GM18505 (cell line): ENCODE measurements at regions not wholly inside any gene's neighbourhood (a gene's known extent, or its start where the extent isn't known, plus 50 kb on each side); places are given as distances from the start of the nearest gene placed in this dataset.

Experiments used
- ATAC-seq: cut with Tn5 transposase; IDR thresholded peaks from one replicate; pipeline ENCODE4 v1.9.1; 2021; ENCODE audit not compliant: unreplicated experiment
- POLR2A ChIP-seq: IDR thresholded peaks from 4 replicates; pipeline ENCODE4 v1.6.1; 2011; ENCODE audit warnings: borderline replicate concordance; ENCODE audit not compliant: insufficient read depth, insufficient read length; ENCODE audit errors: extremely low read depth

GRCh38 chr7:89757910-89758309 is 396.4 kb upstream of the STEAP1 start:
- no peak for ATAC-seq
- TF ChIP-seq POLR2A: no peak

GRCh38 chr7:89760690-89761089 is 393.6 kb upstream of the STEAP1 start:
- no peak for TF ChIP-seq POLR2A
- ATAC-seq: no peak

- TF ChIP-seq POLR2A: no peak
Observed at GRCh38 chr7:89761173-89761572, 393.1 kb upstream of the STEAP1 start.

GRCh38 chr7:89770161-89770560 is 384.1 kb upstream of the STEAP1 start:
- no peak for ATAC-seq
- no peak for TF ChIP-seq POLR2A

More at GRCh38 chr7:89761173-89761572, 393.1 kb upstream of the STEAP1 start:
- ATAC-seq: no peak

- no peak for TF ChIP-seq POLR2A
- no peak for ATAC-seq
Observed at GRCh38 chr7:89771003-89771636, 383.1 kb upstream of the STEAP1 start.

GRCh38 chr7:89772276-89772675 is 382.0 kb upstream of the STEAP1 start:
- ATAC-seq: no peak
- no peak for TF ChIP-seq POLR2A

GRCh38 chr7:89773611-89774010 is 380.7 kb upstream of the STEAP1 start:
- TF ChIP-seq POLR2A: no peak
- ATAC-seq: no peak

- no peak for TF ChIP-seq POLR2A
- no peak for ATAC-seq
Observed at GRCh38 chr7:89775459-89775858, 378.8 kb upstream of the STEAP1 start.

- no peak for ATAC-seq
- TF ChIP-seq POLR2A: no peak
Observed at GRCh38 chr7:89776980-89777379, 377.3 kb upstream of the STEAP1 start.

GRCh38 chr7:89777499-89777898 is 376.8 kb upstream of the STEAP1 start:
- TF ChIP-seq POLR2A: no peak
- ATAC-seq: no peak

- no peak for ATAC-seq
Observed at GRCh38 chr7:89780291-89780690, 374.0 kb upstream of the STEAP1 start.

GRCh38 chr7:89796481-89796880 is 357.8 kb upstream of the STEAP1 start:
- no peak for TF ChIP-seq POLR2A
- ATAC-seq: no peak

More at GRCh38 chr7:89780291-89780690, 374.0 kb upstream of the STEAP1 start:
- no peak for TF ChIP-seq POLR2A

GRCh38 chr7:89797965-89798598 is 356.2 kb upstream of the STEAP1 start:
- TF ChIP-seq POLR2A: no peak
- ATAC-seq: no peak

GRCh38 chr7:89798599-89798996 is 355.7 kb upstream of the STEAP1 start:
- no peak for TF ChIP-seq POLR2A
- no peak for ATAC-seq
